Stimulated activated CD4-positive, alpha-beta T cell treated with anti-CD3 and anti-CD28 coated beads, Interleukin-2, amount 100 ng/mL, for 48 hours (primary cell): ENCODE measurements at regions not wholly inside any gene's neighbourhood (a gene's known extent, or its start where the extent isn't known, plus 50 kb on each side); places are given as distances from the start of the nearest gene placed in this dataset.

Source experiments
- DNase-seq, 2 donors: peaks; one replicate each; pipeline ENCODE4 v3.0.0-alpha.2; 2020

DNA sequence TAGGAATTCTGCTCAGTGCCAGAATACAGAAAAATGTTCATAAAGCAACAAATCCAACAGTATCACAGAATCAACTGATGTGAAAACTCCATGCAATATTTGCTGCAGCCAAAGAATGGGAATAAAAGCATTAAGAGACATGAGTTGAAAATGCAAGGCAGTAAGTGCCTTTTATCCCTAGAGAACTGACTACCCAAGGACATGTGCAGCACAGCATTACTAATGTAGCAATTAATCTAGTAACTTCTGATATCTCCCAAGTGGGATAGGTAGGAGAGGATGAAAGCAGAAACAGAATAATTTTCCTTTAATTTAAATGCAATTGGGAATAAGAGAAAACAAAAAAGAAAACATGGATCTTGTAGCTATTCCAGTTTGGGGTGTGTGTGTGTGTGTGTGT is 497.5 kb upstream of the CBLB start:
- DNase-seq: no peak

DNA sequence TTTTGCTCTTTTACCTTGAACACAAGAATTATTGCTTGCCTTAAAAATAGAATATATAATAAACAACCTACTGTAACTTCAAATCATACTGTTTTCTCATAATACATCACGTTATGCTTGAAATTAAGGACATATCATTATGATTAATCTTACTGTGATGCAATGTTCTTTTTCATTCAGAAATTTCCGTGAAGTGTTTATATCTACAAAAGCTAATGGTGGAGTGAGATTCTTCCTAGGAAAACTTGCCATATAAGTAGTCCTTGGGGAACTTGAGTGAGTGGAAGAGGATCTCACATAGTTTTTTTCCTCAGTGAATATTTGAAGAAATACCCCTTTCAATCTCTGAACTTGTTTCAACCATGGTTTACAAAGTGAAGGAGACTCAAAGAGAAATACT is 498.7 kb upstream of the CBLB start:
- no peak for DNase-seq

DNA sequence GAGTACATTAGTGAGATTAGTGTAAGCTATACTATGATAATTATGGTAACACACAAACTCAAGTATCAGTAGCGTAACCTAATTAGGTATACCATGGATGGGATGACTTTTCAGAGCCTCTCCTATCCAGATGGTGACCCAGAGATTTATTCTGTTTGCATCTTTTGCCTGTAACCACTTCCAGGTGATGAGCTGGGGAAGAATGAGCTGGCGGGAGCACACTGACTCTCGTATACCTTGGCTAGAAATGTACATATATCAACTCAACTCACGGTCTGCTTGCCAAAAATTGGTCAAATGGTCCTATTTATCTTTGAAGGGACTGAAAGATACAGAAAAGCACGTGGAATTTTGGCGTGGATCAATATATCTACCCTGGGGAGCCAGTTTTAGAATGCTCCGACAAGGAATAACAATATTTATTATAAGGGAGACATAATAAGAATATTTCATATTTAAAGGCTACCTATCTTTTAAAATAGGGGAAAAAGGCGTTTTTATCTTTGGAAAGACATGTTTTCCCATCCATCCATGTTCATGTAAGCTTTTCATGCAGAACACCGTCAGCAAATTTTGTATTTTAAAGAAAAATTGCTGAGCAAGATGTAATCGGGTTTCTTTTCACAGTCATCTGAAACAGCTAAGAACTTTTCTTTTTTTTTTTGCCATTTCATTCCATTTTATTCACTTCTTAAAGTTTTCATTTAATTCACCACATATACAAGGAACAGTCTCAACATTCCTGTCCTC is 502.6 kb upstream of the CBLB start:
- no peak for DNase-seq

DNA sequence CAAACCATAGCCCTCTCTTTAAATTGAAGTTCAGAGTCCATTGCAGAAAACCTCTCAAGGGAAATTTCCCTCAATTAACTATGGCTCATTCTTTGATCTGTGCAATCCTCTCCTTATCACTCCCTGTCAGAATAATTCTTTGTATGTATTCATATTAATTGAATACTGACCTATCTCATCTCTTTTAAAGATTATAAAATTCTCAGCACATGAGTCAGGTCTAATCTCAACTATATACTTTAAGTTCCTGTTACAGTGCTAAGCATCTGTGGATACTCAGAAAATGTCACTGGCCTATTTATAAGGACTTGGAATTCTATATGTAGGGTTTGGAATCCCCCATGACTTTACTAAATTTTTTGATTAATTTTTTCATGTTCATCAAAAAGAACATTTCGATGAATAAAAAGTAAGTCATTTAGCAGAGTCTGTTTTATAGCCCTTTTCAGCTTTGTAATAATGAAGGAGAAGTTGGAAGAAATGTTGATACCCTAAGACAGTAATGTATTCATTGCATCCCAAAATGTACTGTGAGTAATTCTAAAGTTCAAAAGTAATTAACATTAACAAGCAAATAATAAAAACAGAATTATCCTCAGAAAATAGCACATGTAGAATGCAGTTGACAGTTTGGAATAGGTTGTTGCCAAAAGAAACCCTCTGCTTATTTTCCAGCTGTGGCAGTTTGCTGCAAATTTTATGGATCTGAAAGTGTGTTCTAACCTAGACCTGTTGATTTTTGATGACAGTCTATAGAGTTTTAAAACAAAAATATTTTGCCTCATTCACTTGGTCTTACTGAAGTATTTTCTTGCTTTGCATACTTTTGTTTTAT is 503.4 kb upstream of the CBLB start:
- DNase-seq: no peak

DNA sequence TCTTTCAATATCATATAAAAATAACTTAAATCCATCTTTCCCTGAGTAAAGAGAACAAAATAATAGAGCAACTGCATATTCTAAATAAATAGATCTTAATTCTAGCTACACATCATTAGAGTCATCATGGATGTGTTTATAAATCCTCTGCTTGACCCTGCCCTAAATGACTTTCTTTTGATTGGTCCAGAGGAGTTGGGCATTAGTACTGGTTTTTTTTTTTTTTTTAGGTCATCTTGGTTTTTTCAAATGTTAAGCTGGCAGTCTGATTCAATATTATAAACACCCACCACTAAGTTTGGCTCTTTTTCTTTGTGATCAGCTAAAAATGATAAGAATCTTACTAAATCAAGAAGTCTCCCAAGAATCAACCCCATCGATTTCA is 504.0 kb upstream of the CBLB start:
- no peak for DNase-seq

DNA sequence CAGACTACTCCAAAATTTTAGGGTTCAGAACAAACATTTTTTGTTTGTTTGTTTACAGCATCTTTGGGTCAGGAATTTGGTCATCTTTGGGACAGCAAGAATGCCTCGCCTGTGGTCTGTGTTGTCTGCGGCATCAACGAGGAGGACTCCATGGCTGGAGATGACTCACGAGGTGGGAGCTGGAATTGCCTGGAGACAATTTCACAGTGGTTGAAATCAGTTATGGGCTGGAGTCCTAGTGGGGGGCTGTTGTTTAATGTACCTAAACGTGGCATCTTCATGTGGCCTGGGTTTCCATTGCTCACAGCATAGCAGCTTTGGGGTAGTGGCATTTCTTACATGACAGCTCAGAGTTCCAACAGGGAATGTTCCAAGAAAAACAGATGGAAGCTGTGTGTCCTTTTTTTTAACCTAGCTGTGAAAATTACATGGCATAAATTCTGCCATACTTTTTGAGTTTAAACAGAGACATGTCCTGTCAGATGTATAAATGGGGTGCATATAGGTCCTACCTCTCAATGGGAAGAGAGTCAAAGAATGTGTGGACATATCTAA is 507.3 kb upstream of the CBLB start:
- no peak for DNase-seq

DNA sequence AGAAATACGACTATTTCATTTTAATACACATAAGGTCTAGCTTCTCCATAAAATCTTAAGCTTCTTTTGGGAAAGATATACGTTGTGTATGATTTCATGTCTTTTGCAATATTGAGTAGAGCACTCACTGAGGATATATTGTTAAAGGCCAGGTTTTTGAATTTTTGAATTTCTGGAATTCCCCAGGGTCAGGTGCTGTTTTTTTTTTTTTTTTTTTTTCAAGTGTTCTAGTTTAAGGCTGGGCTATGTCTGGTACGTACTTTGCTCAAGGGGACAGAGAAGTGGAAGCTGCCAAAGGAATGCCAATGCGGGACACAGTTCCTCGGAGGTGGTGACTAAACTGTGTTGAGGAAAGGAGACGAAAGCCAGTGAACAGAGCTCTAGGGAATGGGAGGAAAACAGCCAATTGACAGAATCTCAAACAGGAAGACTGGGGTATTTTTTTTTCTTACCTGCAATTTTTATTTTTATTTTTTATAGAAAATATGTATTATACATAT is 510.5 kb upstream of the CBLB start:
- DNase-seq: no peak

DNA sequence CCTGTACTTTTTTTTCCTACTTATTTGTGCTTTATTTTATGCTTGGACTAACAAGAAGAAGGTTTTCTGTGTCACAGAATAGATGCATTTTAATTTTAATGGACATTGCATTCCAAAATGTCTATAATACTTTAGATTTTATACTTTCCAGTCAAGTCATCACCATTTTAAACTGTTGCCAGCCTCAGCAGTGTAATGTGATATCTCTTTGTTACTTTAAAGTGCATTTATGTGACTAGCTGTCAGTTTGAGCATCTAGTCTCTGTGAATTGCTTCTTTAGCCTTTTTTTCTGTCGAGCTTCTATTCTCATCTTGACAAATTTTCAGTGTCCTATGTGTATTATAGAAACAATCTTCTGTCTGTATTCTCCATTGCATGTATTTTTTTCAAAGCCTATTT is 511.4 kb upstream of the CBLB start:
- no peak for DNase-seq

DNA sequence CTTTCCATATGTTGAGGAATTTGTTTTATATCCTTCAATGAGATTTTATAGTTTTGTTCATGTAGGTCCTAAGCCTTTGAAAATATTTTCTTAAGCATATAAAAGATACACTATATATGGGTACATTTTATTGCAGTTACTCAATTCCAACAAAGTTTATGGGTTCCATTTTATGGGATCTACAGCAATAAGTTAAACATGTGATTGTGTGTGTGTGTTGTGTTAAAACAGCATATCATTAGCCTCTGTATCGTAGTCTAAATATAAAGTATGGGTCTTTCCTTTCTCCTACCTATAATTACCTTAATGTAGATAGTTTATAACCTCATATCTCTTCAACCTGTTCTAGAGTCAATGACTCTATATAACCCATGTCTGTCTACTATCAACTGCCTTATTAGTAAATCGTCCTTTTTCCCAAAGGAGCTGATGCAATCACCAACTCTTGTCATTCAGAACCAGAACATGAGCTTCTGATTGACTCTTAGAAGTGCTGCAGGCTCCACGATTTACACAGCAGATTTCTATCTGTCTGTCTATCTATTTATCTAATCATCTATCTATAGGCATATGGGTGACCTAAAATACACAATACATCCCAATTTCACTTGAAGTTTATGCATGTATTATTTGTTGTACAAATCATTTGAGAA is 512.6 kb upstream of the CBLB start:
- no peak for DNase-seq

DNA sequence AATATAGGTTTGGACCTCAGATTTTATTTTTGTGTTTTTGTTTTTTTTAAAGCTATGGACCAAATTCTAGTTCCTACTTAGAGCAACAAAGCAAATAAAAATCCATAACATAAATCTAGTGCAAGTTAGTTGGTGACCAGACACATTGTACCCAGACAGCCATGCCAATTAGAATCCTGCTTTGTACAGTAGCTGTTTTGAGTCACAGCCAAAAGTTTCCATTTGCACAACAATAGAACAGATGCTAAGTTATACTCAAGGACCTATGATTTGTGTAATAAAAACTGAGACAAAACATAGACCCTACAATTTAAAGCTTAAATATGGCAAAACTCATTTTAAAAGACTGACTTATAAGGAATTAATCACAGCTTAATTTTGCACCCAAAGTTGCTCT is 513.1 kb upstream of the CBLB start:
- DNase-seq: no peak

DNA sequence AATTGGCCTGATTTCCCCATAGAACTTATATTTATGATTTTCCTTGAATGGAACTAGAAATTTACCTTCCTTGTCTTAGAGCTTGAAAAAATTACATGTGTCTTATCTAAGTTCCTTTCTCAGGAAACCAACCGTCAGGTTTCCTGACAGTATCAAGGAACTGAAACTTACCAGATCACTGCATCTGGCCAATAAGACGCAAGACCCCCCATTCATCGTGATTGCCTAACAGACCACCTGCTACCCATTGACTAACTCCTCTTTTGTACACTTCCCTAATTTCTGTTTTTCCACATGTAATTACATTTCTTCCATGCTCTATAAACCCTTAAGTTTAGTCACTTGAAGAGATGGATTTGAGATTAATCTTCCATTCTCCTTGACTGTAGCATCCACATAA is 517.2 kb upstream of the CBLB start:
- no peak for DNase-seq

DNA sequence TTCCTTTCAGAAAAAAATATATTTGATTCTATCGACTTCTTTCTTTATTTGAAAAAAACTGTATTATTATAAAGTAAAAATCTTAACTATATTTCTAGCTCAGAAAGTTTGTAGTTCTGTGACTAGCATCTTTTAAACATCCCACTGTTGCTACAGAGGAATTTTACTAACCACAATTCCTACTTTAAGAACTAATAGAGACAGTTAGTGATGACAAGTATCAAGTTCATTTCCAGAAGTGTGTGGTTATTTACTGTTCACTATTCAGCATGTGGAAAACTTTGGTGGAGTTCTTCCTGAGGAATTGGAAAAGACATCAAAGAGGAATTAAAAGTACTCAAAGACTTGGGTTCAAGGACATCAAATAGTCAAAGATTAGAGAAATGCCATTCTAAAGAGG is 524.1 kb upstream of the CBLB start:
- DNase-seq: no peak

DNA sequence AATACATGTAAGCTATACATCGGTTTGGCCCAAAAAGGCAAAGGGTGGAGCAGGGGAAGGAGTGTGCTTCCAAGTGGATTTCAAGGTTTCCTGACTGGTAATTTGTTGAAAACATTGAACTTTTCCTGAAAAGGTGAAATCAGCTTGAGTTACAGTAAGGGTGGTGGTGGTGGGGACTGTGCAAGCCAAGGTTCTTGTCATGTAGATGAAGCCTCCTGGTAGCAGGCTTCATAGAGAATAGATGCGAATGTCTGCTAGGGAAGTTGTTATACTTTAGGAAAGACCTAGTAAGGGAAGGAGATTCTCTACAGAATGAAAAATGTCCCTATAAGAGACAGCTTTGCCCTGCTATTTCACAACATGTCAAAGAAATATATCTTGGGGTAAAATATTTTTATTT is 528.2 kb upstream of the CBLB start:
- no peak for DNase-seq

DNA sequence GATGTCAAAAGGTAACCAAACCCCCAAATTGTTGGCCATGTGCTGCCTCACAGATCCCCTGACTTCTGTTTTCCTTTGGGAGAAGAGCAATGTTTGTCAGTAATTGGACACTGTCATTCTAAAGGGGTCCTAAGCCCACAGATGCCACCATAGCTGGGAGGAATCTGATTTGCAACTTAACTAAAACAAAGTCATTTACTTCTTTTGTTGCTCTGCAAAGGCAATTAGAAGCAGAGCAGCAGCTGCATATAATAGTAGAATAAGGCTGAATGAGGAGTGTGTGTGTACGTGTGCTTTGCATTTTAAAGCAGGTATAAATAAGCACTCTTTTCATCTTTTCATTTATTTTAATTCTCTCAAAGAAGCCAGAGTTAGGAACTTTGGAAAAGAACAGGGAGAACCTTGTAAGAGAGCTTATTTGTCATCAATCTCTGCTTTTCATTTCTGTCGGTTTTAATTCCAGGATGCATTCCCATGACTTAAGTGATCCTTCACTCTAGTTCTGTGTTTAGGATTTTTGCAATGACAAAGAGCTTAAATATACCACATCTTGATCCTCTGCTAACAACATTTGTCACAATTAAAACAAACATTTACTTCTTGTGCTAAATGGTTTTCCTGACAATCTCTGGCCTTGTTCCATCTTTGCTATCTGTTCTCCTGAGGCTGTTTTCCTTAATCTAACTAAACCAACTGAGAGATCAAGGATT is 530.2 kb upstream of the CBLB start:
- no peak for DNase-seq

DNA sequence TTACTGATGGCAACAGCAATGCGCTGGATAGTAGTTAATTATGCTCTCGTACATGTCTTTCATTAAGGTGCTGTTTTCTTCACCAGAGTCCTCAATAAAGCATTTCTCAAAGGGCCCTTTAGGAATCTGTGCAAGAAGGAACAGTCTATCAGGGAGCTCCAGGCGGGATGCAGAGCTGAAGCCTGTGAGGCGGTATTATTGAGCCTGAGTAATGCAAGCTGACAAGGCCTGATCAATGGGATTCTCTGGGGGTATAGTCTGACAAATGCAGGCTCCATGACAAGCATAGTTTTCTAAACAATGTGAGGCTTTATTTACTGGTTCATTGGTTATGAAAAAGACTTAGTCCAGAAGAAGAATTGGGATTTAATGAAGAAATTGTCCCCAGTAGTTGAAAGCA is 530.9 kb upstream of the CBLB start:
- DNase-seq: no peak

DNA sequence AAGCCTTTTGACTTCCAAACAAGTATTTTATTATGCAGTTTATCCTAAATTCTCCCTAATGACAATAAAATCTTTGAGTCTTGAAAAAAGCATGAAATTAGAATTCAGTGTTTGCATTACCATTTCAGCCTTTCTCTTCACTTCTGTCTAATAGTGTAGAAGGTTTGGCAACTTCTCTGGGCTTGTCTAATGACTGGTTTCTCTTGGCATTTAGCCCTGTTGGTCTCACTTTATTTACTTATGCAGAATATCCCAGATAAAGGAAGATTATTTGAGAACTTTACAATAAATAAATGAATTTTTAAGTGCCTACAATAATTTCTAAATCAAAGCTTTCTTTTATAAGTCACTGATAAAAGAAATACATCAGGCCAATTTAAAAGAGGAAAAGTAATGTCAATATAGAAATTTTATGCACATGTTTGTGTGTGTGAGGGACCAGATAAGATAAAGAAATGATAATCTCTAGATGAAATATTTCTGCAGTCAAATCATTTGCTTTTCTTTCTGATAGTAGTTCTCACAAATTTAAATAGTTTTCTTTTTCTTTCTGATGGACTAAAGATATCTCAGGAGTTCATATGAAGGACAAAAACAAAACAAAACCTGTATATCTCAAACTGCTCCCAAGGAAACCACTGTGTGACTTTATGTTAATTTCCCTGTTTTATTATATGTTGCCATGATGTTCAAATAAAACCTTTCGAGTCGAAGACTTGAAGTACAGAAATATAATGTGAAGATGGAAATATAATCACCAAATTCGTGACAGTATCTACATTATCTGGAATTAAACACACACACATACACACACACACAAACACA is 533.1 kb upstream of the CBLB start:
- DNase-seq: no peak

DNA sequence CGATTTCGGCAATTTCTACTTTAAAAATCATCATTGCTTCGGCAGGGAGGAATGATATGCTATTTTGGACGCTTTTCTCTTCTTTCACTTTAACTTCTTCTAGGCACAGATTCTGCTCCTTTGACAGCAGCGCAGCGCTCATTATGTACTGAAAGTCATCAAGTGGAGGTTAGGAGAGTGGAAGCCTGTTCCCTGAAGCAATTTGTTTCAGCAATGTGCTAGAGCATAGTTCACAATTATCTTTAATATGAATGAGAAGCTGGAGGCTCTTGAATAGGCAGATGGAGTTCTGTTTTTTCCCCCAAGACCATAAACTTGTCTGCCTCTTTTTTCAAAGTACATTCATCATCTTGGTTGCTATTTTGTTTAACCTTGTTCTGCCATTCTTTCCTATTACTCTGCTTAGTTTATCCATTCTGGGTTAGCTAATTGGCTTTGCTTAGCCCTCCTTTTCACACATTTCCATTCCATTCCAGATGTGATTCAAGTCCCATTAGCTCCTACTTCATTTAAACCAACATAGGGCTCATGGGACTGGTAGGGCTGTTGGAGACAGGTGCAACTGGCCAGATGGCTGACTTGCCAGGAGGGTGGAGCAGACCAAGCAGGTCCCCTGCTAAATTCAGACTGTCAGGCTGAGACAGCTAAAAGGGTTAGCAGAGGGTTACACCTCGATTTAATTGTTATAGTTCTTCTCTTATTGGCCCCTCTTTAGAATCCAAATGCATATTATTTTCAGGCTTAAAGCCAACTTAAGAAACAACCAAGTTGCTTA is 534.7 kb upstream of the CBLB start:
- no peak for DNase-seq

DNA sequence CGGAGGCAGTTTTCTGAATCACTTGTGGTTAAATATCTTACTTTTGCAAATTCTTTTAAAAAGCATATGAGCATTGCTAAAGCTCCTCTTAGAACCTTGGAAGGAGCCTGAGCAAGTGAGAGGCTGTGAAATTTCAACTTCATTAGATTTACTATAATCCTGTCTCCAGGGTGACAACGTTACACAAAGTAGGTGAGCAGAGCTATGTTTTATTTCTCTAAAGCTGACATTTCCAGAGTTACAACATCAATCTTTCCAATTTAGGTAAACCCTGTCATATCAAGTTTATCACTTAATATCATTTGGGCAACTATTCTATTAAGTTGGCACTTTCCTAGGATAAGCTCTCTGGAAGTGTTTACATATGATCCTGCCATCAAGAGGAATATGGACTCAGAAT is 544.9 kb upstream of the CBLB start:
- DNase-seq: no peak

DNA sequence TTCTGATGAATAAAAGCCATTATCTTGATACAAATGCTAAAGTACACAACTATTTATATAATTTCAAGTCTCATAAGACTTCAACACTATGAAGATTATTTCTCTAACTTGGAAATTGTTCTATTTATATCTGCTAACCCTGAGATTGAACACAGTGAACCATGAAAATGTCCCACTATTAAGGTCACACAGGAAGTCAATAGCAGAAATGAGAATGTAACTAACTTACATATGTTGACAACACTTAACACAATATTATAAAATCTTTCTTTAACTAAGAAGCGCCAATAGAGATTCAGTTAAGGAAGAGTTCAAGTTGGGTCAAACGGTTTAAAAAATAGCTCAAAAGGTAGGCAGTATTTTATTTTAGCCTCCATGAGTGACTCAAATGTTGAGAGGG is 551.8 kb upstream of the CBLB start:
- DNase-seq: no peak

DNA sequence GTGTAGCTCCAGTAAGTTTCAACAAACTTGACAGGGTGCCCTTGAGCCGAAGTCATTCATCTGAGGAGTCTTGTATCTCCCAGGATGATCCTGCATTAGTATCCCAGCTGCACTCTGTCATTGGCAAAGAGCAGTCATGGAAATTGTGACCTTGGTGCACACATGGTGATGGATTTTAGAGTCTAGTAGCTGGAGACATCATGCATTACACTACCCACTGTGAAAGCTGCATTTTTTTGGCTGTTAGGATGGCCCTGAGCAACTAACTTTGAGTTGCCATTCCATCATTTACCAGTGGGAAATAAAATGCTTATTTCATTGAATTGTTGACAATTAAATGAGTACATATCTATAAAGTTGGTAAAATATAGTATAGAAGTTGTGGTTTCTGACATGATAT is 552.6 kb upstream of the CBLB start:
- DNase-seq: no peak

DNA sequence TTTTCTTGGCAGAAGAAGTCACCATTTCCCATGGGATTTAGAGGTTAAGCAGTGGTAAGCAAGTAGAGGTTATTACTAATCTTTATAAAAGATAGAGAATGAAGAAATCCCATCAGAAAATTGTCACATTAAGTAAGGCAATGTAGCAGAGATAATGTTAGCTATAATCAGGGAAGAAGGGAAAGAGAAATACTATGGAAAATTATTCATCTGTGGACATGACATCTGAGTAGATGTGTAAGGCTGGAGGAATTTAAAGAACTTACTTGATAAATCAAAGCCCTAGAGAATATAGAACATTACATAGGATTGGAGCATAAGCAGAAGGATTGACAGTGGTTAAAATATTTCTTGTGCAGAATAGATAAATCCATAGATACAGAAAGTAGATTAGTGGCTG is 553.1 kb upstream of the CBLB start:
- DNase-seq: no peak
